Prostate gland (tissue), 2 donors: ENCODE measurements at regions not wholly inside any gene's neighbourhood (a gene's known extent, or its start where the extent isn't known, plus 50 kb on each side); places are given as distances from the start of the nearest gene placed in this dataset.

Experiments
- small RNA-seq, 2 donors: library from RNA; depleted of rRNA; stranded (forward); fragments of <200 nt; gene quantifications; one replicate each; pipeline ENCODE3, GENCODE V24; 2016

Small RNA genes in the stretch of these regions (small RNA-seq; reads per million reads assigned to genes)
- gene AC008496.1 = 0 reads per million in 2 donors
